ENCODE measurements at regions not wholly inside any gene's neighbourhood (a gene's known extent, or its start where the extent isn't known, plus 50 kb on each side); places are given as distances from the start of the nearest gene placed in this dataset.

GRCh38 chr15:38658431-38658830 lies 93.8 kb upstream of the RASGRP1 start:
- H3K9ac ChIP-seq (ENCODE audit: low read length): no peak overlapping the region
- H3K79me2 ChIP-seq (replicated peaks; ENCODE audit: insufficient read depth, low read length): no peaks in the 10 kb centered on the region
- H2AFZ ChIP-seq (ENCODE audit: low read depth, low read length): no peak overlapping the region
- H3K9me3 ChIP-seq (ENCODE audit: low read length): no peaks in the 10 kb centered on the region
- no peak overlapping the region for H3K4me2 ChIP-seq (ENCODE audit: low read length)
- no peak overlapping the region for H3K27ac ChIP-seq (ENCODE audit: low read length)
- no peaks in the 10 kb centered on the region for H3K27me3 ChIP-seq (ENCODE audit: insufficient read depth, low read depth, low read length)
- no peaks in the 10 kb centered on the region for H3F3A ChIP-seq (ENCODE audit: insufficient read depth, low read length, poor library complexity, severe bottlenecking)
- H3K36me3 ChIP-seq (ENCODE audit: insufficient read depth, low read length): no peaks in the 10 kb centered on the region
- H3K4me3 ChIP-seq (ENCODE audit: low read length): no peak overlapping the region
- H3K9me2 ChIP-seq (ENCODE audit: insufficient read depth, low read length): no peaks in the 10 kb centered on the region
- no peak for TF ChIP-seq EP300 (conservative IDR thresholded peaks at IDR 0.05; ENCODE audit: poor library complexity, severe bottlenecking)
- no peak for TF ChIP-seq EZH2 (IDR thresholded peaks at IDR 0.05; ENCODE audit: borderline replicate concordance, insufficient read depth, low read length, poor library complexity, severe bottlenecking)
- TF ChIP-seq SMC3 (conservative IDR thresholded peaks at IDR 0.05; ENCODE audit: poor library complexity): no peak
- TF ChIP-seq CTCF (IDR thresholded peaks at IDR 0.05; ENCODE audit: poor library complexity, severe bottlenecking): no peak
- no peak for TF ChIP-seq REST (IDR thresholded peaks at IDR 0.05; ENCODE audit: borderline replicate concordance)
- no peak for TF ChIP-seq RAD21 (conservative IDR thresholded peaks at IDR 0.05)
- no peak for TF ChIP-seq MXI1 (conservative IDR thresholded peaks at IDR 0.05; ENCODE audit: poor library complexity, severe bottlenecking)
- TF ChIP-seq TAF1 (IDR thresholded peaks at IDR 0.05; ENCODE audit: low read depth): no peak
- TF ChIP-seq POLR2AphosphoS5 (IDR thresholded peaks at IDR 0.05): no peak
- H4K20me1 ChIP-seq (ENCODE audit: insufficient read depth): no peaks in the 10 kb centered on the region

- Histone ChIP-seq H3K27ac (ENCODE audit: low read length) (no peak overlapping the region), H3K9me3 (ENCODE audit: low read length) (no peaks in the 10 kb centered on the region), H3F3A (ENCODE audit: insufficient read depth, low read length, poor library complexity, severe bottlenecking) (no peaks in the 10 kb centered on the region), H2AFZ (ENCODE audit: low read depth, low read length) (no peak overlapping the region), H3K79me2 (replicated peaks; ENCODE audit: insufficient read depth, low read length) (no peaks in the 10 kb centered on the region), H3K4me3 (ENCODE audit: low read length) (no peak overlapping the region), H4K20me1 (ENCODE audit: insufficient read depth) (no peaks in the 10 kb centered on the region), H3K9me2 (ENCODE audit: insufficient read depth, low read length) (no peaks in the 10 kb centered on the region), H3K27me3 (ENCODE audit: insufficient read depth, low read depth, low read length) (no peaks in the 10 kb centered on the region), H3K9ac (ENCODE audit: low read length) (no peak overlapping the region), H3K4me2 (ENCODE audit: low read length) (no peak overlapping the region), H3K36me3 (ENCODE audit: insufficient read depth, low read length) (no peaks in the 10 kb centered on the region)
- TF ChIP-seq POLR2AphosphoS5 (IDR thresholded peaks at IDR 0.05): no peak
- TF ChIP-seq EP300 (conservative IDR thresholded peaks at IDR 0.05; ENCODE audit: poor library complexity, severe bottlenecking): no peak
- no peak for TF ChIP-seq MXI1 (conservative IDR thresholded peaks at IDR 0.05; ENCODE audit: poor library complexity, severe bottlenecking)
- TF ChIP-seq RAD21 (conservative IDR thresholded peaks at IDR 0.05): no peak
- no peak for TF ChIP-seq SMC3 (conservative IDR thresholded peaks at IDR 0.05; ENCODE audit: poor library complexity)
- TF ChIP-seq REST (IDR thresholded peaks at IDR 0.05; ENCODE audit: borderline replicate concordance): no peak
Observed at GRCh38 chr15:38660738-38661137, 96.1 kb upstream of the RASGRP1 start.
